A673 (cell line): ENCODE measurements at regions not wholly inside any gene's neighbourhood (a gene's known extent, or its start where the extent isn't known, plus 50 kb on each side); places are given as distances from the start of the nearest gene placed in this dataset.
A peak's percentile ranks its signal among the peaks of the same experiment; 100 is the strongest.
"Not testable (repeated sequence)": the region's sequence is repeated elsewhere in the genome, so short reads cannot be mapped to it uniquely, and the experiment has no call there.

ENCODE experiments used
- BruUV-seq: library from RNA; stranded (reverse); fragments of 400-500 nt; replicated peaks from 2 replicates; lab custom pipeline; 2021; lab: Mats Ljungman, UMichigan
- CTCF ChIA-PET: fragments of 300-600 bp; sonication (Branson Sonifier 250); formaldehyde crosslinking; loops from one replicate; lab custom pipeline; 2022; ENCODE audit warnings: antibody characterized with exemption; lab: Charles Lee
- POLR2A ChIA-PET: fragments of 300-600 bp; sonication (Branson Sonifier 250); formaldehyde crosslinking; loops from one replicate; lab custom pipeline; 2022; ENCODE audit warnings: antibody characterized with exemption; ENCODE audit not compliant: low non-redundant PET; lab: Charles Lee
- DNase-seq: peaks from one replicate; pipeline ENCODE4 v3.0.0-alpha.2; 2015; ENCODE audit warnings: low spot score
- H3K27ac ChIP-seq: fragments of 200-600 bp; sonication (generic); 2 replicates; pipeline ENCODE4 v1.5.1; 2016; ENCODE audit warnings: mixed run types, low read depth, mild to moderate bottlenecking, mixed read lengths, antibody characterized with exemption, low read length; ENCODE audit not compliant: poor library complexity, severe bottlenecking
- H3K27me3 ChIP-seq: fragments of 200-600 bp; sonication (generic); replicated peaks from 2 replicates; pipeline ENCODE4 v1.6.1; 2017; ENCODE audit warnings: mixed run types, low read depth, mild to moderate bottlenecking, mixed read lengths, antibody characterized with exemption, low read length; ENCODE audit not compliant: insufficient read depth, poor library complexity
- H3K36me3 ChIP-seq: fragments of 200-600 bp; sonication (generic); 2 replicates; pipeline ENCODE4 v1.6.1; 2016; ENCODE audit warnings: mixed run types, mild to moderate bottlenecking, mixed read lengths, antibody characterized with exemption, low read length; ENCODE audit not compliant: insufficient read depth, poor library complexity, severe bottlenecking
- H3K4me1 ChIP-seq: fragments of 200-600 bp; sonication (generic); 2 replicates; pipeline ENCODE4 v1.6.1; 2017; ENCODE audit warnings: mixed run types, mild to moderate bottlenecking, mixed read lengths, antibody characterized with exemption, low read length; ENCODE audit not compliant: insufficient read depth, poor library complexity, severe bottlenecking
- H3K4me3 ChIP-seq: fragments of 200-600 bp; sonication (generic); 2 replicates; pipeline ENCODE4 v1.5.1; 2016; ENCODE audit warnings: low read depth, mixed run types, mild to moderate bottlenecking, mixed read lengths, low read length; ENCODE audit not compliant: poor library complexity, severe bottlenecking
- H3K9me3 ChIP-seq: fragments of 200-600 bp; sonication (generic); 2 replicates; pipeline ENCODE4 v1.6.1; 2016; ENCODE audit warnings: mixed run types, low read depth, mild to moderate bottlenecking, mixed read lengths, antibody characterized with exemption, low read length; ENCODE audit not compliant: poor library complexity, severe bottlenecking
- CTCF ChIP-seq: fragments of 300-800, 200-600 bp; sonication (generic); conservative IDR thresholded peaks from 2 replicates; pipeline ENCODE4 v1.5.1; 2017; ENCODE audit warnings: low read depth, mild to moderate bottlenecking, antibody characterized with exemption, low read length, moderate library complexity, mixed read lengths
- EZH2 ChIP-seq: fragments of 200-600 bp; sonication (generic); IDR thresholded peaks from 2 replicates; pipeline ENCODE4 v1.6.1; 2017; ENCODE audit warnings: borderline replicate concordance, low read depth, mild to moderate bottlenecking, mixed read lengths, antibody characterized with exemption, low read length; ENCODE audit not compliant: poor library complexity, severe bottlenecking
- intact Hi-C: fragments of 100-400 bp; cut with micrococcal nuclease; formaldehyde crosslinking; loops from one replicate; pipeline ENCODE4 v1.10.0; 2022; ENCODE audit not compliant: unreplicated experiment

- no TSS peak for BruUV-seq
- TF ChIP-seq EZH2: no peak
- TF ChIP-seq CTCF: peak; percentile 28; the same call in 1 of the 2 replicates
- Histone ChIP-seq H3K27me3 (no peaks in the 10 kb centered on the region), H3K4me1 (no peaks in the 10 kb centered on the region), H3K36me3 (no peaks in the 10 kb centered on the region), H3K4me3 (no peak overlapping the region), H3K27ac (no peak overlapping the region), H3K9me3 (no peaks in the 10 kb centered on the region)
- intact Hi-C loops: loop anchor here (10.0 kb wide), 1 partner anchor 173 kb away; no protein-coding TSS in a partner anchor
- no peak for DNase-seq
- CTCF ChIA-PET: no interaction called here
- POLR2A ChIA-PET: no interaction called here
Observed at GRCh38 chr9:3647652-3648051, 121.9 kb upstream of the RFX3 start.

- ChIA-PET CTCF (no interaction called here), POLR2A (no interaction called here)
- no peak overlapping the region for H3K27ac ChIP-seq
- H3K36me3 ChIP-seq: no peaks in the 10 kb centered on the region
- H3K4me1 ChIP-seq: no peaks in the 10 kb centered on the region
- intact Hi-C loops: loop anchor here (10.0 kb wide), 1 partner anchor 171 kb away; no protein-coding TSS in a partner anchor
- TF ChIP-seq CTCF (no peak), EZH2 (no peak)
- no peak overlapping the region for H3K4me3 ChIP-seq
- no TSS peak for BruUV-seq
- DNase-seq: no peak
- H3K27me3 ChIP-seq: no peaks in the 10 kb centered on the region
- H3K9me3 ChIP-seq: no peaks in the 10 kb centered on the region
Observed at GRCh38 chr9:3646226-3646625, 120.4 kb upstream of the RFX3 start.

GRCh38 chr9:3642075-3642474 is 116.3 kb upstream of the RFX3 start:
- CTCF ChIA-PET, H3K9me3 ChIP-seq, H3K4me1 ChIP-seq, H3K36me3 ChIP-seq, DNase-seq, POLR2A ChIA-PET, H3K27ac ChIP-seq, BruUV-seq, H3K27me3 ChIP-seq, H3K4me3 ChIP-seq: not testable (repeated sequence)
- intact Hi-C loops: loop anchor here (10.0 kb wide), 1 partner anchor 167 kb away; no protein-coding TSS in a partner anchor

GRCh38 chr9:3629495-3629894 is 103.7 kb upstream of the RFX3 start:
- DNase-seq: no peak
- CTCF ChIA-PET: no interaction called here
- Histone ChIP-seq H3K4me3 (no peak overlapping the region), H3K4me1 (no peaks in the 10 kb centered on the region), H3K36me3 (no peaks in the 10 kb centered on the region), H3K9me3 (no peaks in the 10 kb centered on the region), H3K27ac (no peak overlapping the region), H3K27me3 (no peaks in the 10 kb centered on the region)
- no peak for TF ChIP-seq CTCF
- no peak for TF ChIP-seq EZH2
- intact Hi-C loops: no loop called here
- no TSS peak for BruUV-seq
- POLR2A ChIA-PET: no interaction called here
